Stimulated activated CD4-positive, alpha-beta T cell treated with anti-CD3 and anti-CD28 coated beads, Interleukin-4, amount 100 ng/mL, for 1 hour (primary cell): ENCODE measurements at regions not wholly inside any gene's neighbourhood (a gene's known extent, or its start where the extent isn't known, plus 50 kb on each side); places are given as distances from the start of the nearest gene placed in this dataset.

Source experiments
- DNase-seq: peaks from one replicate; pipeline ENCODE4 v3.0.0-alpha.2; 2020

DNA sequence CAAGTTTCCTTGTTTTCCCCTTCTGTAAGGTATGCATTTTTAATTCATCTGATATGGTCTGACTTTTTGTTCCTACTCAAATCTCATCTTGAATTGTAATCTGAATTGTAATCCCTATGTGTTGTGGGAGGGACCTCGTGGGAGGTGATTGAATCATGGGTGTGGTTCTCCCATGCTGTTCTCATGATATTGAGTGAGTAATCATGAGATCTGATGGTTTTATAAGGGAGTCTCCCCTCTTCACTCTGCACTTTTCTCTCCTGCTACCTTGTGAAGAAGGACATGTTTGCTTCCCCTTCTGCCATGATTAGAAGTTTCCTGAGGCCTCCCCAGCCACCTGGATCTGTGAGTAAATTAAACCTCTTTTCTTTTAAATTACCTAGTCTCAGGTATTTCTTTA, 476.1 kb downstream of the LPIN1 start:
- peak; percentile 8 for DNase-seq

DNA sequence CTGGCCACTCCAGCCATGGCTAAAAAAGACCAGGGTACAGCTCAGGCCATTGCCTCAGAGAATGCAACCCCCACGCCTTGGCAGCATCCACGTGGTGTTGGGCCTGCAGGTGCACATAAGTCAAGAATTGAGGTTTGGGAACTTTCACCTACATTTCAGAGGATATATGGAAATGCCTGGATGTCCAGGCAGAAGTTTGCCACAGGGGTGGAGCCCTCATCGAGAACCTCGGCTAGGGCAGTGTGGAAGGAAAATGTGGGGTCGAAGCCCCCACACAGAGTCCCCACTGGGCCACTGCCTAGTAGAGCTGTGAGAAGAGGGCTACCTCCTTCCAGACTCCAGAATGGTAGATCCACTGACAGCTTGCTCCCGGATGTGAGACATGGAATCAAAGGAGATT, 477.3 kb downstream of the LPIN1 start:
- DNase-seq = no peak

DNA sequence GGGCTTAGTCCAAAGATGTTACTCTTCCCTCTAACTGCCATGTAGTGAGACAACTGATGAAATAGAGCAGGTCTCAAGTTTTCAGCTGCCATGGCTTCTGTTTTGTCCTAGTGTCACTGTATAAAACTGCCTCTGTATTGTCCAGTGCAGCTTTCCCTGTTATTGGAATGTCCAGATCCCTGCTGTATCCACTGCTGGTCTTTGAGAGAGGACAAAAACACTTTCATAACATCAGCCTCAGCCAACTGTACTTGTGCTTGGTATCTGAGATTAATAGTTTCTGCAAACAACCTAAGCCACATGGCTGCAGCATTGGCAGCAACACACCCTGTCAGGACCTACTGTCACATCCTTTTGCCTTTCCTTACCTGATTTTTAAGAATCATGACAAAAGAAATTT, 480.2 kb downstream of the LPIN1 start:
- DNase-seq = no peak

DNA sequence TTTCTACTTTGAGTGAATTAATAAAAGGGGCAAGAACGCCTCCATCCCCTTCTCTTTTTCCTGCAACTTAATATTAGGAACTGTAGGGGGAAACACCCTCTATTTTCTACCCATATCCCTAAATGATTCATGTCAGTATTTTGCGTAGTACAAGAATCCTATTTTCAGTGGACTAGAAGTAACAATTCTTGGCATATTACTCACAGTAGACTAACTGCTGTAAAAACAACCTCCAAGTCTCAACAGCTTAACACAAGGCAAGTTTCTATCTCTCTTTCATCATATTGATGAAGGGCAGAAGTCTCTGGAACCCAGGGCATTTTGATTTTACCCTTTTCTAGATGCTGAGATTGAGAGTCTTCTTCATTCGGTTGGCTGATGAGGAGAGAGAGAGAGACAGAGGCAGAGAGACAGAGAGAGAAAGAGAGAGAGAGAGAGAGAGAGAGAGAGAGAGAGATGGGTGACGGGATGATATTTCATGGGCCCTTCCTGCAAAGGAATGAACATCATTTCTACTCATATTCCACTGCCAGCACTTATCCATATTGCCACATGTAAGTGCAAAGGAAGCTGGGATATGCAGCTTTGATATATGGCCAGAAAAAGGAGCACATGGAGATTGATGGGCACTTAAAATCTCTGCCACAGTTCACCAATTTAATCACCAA, 481.6 kb downstream of the LPIN1 start:
- no peak for DNase-seq

DNA sequence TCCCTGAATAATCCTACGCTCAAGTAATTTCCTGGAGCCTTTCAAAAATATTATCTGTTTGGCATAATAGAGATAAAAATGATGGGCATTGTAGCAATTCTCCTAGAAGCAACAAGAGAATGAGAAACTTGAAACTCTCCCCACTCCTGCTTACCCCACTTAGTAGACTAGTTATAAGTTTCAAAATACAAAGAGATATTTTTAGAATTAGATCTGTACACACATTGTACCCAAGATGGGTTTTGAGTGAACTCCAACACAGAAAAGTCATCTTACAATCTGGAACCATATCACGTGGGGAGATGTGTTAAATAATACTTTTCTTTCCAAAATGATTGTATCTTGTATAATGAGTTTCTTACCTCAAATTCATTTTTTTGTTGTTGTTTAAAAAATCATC, 484.9 kb downstream of the LPIN1 start:
- DNase-seq = no peak

DNA sequence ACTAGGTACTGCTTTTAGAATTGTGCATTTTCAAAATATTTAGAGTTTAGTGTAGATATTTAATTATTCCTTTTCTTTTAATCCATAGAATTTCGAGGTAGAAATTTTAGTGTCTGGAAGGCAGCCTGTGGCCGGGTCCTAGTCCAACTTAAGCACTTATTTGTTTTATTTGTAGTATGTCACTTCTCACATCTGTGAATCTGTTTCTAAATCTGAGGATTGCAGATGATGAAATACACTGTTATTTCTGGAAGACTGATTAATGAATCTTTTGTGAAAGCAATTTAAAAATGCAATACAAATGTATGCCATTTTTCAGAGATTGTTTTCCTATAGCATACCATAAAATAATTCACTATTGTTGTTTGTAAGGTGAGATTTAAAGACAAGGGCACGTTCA, 483.9 kb upstream of the TRIB2 start:
- no peak for DNase-seq

DNA sequence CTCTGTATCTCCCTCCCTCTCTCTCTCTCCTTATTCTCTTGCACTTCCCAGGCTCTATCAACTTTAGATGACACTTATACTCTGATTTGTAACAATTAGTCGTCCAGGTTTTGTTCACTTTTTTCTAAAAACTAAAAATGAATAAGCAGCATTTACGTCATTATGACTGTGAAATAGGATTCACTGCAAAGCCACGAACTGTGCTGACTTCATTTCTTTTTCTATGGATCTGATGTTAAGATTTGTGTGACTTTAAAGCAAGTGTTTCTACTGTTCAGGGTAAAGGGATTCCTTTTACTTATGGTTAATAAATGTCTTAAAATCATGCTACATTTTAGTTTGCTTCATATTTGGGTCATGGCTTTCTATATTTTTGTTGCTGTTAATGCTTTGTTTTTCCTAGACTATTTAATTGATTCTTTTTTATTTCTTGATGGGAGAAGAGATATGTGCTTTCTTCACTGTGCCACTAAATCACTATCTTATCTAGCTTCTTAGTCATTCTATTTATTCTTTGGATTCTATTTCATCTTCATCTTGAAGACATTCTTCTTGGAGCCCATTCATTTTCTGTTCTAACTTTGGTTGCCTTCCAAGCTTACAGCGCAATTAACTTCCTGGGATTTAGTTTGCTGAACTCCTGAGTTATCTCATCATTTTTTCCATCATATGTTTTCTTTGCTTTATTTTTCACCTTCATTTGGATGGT, 480.4 kb upstream of the TRIB2 start:
- no peak for DNase-seq

DNA sequence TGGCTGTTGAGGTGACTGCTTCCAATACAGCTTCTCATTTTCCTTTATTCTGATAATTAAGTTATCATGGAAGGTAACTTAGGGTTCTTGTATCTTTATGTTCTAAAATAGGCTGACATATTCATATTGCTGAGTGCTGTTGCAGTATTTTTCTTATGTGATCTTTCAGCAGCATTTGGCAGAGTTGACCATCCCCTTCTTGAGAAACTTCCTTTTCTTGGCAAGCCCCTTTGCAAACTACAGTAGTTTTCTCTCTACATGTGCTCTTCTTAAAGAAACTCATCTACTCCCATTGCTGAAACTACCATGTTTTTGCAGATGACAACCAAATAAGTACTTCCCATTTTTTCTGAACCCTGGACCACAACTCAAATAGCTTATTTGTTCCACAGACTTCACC, 476.5 kb upstream of the TRIB2 start:
- no peak for DNase-seq

DNA sequence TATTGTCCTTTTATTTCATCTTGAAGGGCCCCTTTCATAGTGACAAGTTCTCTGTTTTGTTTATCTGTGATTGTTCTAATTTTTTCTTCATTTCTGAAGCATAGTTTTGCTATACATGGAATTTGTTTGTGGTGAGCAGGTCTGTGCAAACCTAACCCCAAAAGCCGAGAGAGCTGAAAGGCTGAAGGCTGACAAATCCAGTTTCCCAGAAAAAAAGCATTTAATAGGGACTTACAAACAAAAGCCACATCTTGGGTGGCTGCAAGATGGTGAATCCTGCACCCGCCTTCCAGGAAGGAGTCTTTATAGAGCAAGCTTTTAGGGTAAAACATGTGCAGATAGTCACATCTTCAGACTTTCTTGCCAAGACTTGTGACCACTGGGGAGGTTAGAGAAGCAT, 473.4 kb upstream of the TRIB2 start:
- DNase-seq = no peak

DNA sequence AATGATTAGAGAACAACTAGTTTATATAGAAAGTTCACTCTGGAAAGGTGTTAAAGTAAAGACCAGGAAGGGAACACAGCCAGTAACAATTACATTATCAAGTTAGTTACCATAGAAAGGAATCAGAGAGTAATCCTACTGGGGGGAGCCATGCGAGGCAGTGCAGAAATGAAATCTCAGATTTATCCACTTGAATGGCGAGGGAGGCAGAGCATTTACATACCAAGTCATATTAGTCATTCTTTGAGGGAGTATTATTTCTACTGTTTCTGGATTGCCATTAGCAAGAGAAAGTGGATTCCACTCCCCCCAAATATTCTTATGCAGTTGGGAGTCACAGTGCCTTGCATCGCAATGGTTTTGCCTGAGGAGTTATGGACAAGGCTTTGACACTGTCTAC, 472.7 kb upstream of the TRIB2 start:
- no peak for DNase-seq

DNA sequence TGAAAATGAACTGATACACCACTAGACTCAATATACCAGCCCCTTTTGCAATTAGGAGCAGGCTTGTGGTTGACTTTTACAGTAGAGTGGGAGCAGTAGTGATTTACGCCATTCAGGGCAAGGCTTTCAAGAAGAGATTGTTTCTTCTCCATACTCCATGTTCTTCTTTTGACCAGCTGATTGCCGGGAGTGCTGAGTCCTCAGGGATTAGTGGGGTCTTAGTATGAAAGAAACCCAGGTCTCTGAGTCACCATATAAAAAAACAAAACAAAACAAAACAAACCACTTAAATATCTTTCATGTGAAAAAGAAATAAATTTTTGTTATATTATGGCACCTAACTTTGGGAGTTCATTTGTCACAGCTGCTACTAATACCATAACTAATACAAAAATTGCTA, 465.6 kb upstream of the TRIB2 start:
- DNase-seq = no peak

DNA sequence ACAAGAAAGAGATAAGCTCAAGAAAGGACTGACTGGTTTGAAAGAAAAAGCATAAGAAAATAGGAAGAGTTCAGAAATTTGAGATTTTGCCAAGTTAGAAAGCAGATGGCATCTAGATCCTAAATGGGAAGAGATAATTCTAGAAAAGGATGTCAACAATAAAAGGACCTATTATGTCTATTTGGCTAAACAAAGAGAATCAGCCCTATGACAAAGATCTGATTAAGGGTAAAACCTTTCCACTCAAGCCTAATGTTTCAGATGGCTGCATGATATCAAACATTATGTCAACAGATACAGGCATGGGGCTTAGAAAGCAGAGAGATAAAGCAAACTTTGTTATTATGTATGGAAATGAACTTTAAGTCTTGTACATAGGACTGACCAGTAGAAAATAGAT, 465.0 kb upstream of the TRIB2 start:
- no peak for DNase-seq

DNA sequence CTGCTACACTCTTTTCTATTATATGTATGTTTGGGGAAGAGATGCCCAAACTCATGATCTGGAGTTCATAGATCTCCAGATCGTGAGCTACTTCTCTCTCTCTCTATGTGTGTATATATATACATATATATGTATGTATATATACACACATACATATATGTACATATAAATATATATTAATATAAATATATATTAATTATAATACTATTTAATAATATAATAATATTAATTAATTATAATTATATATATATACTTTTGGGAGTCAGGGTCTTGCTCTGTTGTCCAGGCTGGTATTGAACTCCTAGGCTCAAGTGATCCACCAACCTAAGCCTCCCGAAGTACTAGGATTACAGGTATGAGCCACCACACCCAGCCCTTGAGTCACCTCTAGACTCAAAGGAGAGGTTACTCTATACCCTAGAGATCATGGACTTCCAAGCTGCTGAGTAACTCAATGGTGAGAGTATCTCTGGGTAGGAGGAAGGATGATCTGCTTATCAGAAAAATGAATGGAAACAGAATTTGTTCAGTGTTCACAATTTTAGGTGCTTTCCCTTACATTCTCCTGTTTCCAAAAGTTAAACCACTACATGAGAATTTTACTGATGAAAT, 463.5 kb upstream of the TRIB2 start:
- DNase-seq = no peak

DNA sequence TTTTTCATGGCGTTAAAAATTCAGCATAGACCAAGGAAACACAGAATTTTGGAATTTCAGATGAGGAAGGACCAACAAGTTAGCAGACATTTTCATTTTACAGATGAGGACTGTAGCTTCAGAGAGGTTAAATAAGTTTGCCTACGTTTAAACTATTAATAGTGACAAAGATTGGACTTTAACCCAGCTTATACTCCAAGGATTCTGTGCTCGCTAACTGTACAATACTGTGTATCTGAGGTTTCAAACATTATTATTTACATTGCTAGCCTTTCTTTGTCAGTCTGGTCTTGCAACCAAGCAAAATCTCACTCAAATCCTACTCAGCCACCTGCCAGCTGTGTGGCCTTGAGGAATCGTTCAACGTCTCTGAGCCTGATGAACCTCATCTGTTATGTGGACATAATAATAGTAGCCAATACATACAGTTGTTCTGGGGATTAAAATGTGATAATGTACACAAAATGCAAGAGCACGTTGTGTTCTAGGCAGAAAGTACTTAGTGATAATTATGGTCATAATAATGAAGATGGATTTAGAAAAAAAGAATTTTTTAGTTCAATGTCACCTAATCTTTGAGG, 462.4 kb upstream of the TRIB2 start:
- DNase-seq = no peak

DNA sequence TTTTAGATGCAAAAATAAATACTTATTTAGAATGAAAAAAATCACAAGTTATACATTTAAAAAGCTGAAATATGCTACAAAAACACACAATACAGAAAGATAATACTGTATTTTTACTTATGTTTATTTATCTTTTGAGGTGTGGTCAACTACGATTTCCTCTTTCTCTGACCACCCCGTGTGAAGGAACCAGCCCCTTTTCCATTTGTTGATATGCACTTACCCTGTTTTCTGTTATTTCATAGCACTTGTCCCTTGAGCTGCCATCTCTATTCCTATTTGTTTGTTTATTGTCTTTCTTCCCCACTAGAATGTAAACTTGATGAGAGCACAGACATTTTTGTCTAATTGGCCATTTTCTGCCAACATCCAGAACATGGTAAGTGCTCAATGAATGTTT, 460.5 kb upstream of the TRIB2 start:
- DNase-seq = no peak

DNA sequence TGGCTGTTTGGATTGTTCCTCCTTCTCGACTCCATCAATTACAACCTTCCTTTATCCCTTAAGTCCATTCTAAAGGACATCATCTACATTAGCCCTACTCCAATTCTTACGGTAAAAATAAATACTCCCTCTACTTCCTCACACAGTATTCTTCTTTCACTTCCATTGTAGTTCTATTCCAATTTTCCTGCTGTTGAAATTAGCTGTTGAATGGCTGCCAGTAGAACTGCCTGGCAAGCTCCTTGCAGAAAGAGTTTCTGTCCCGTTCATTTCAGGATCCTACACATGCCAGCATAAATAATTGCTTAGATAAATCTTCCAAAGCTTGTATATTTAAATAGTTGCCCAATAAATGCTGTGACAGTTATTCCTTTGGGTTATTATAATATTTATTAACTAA, 459.3 kb upstream of the TRIB2 start:
- no peak for DNase-seq

DNA sequence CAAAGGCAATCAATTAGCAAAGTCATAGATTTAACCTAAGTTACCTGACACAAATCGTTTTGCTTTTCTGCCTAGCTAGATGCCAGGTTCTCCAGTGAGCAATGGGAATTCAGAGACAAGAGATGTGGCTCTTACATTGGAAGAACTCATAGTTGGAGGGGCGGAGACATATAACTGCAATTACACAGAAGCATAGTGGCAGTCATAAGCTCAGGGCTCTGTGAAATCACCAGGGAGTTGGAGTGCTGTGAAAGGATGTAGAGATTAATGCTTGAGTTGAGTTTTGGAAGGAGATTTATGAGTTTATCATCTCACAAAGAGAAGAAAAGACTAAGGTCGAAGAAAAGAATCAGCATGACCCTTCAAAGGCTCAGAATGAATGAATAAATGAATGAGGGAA, 457.2 kb upstream of the TRIB2 start:
- no peak for DNase-seq

DNA sequence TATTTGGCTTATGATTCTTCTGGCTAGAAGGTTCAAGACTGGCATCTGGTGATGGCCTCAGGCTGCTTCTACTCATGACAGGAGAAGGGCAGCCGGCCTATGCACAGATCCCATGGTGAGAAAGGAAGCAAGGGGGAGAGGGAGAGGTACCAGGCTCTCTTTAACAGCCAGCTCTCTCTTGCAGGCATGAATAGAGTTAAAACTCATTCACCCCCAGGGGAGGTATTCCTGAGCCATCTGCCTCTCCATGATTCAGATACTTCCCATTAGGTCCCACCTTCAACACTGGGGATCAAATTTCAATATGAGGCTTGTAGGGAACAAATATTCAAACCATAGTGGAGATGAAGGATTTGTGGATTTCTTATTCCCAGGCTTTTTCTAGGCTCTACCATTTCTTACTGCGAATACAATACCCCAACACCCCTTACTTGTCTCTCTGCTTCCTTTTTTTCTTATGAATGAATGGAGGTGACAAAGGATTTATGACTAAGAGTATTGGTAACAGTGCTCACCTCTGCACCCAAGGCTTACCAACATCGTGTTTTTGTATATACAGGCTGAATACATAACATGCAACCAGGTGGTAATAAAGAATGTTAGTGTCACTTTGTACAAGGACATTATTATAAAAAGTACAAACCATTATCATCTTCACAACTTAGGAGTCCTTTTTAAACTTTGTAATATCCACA, 454.6 kb upstream of the TRIB2 start:
- DNase-seq = no peak

DNA sequence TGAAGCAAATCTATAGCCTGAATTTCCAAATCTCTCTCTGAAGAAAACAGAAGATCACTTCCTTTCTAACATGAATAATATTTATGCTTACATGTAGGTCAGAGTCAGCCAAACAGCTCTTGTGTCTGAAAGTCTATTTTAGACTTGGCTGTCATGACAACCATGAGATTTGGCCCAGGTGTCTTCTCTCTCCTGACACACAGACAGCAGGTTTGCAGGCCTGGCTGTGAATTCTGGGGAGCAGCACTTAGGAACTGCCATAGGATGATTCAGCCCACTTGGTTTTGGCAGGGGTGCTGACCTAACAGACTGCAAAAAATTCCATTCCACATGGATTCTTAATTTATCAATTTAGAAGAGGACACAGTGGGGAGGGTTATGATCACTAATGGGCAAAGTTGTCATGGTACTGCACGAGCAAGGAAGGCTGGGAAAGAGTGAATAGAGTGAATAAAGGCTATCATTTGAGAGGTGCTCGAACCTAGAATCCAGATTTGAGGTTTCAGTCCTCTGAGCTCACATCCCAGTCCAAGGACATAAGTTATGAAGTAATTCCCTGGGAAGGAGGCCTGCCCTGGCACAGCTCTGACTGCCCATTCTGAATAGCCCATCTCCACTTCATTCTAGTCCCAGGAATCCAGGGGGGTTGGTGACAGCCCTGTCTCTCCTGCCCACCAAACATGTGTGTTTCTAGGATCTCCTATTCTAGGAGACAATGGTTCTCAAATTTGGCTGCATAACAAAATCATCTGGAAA, 453.9 kb upstream of the TRIB2 start:
- DNase-seq = no peak

DNA sequence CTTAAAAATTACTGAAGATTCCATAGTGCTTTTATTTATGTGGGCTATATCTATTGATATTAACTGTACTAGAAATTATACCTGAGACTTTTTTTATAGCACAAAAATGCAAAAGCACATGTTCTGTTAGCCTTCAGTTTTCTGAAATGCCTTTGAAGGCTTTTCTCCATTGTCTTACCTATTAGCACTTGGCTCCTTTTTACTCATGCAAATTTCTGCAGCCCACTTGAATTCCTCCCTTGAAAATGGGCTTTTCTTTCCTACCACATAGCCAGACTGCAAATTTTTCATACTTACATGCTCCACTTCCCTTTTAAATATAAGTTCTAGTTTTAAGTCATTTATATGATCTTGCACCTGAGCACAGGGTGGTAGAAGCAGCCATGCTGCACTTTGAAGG, 453.0 kb upstream of the TRIB2 start:
- no peak for DNase-seq

DNA sequence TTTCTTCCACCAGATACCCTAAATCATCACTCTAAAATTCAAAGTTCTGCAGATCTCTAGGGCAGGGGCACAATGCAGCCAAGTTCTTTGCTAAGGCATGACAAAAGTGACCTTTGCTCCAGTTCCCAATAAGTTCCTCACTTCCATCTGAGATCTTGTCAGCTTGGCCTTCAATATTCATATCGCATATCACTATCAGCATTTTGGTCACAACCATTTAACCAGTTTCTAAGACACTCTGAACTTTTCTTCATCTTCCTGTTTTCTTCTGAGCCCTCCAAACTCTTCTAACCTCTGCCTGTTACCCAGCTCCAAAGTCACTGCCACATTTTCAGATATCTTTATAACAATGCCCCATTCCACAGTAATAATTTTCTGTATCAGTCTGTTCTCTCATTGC, 452.6 kb upstream of the TRIB2 start:
- DNase-seq = no peak

DNA sequence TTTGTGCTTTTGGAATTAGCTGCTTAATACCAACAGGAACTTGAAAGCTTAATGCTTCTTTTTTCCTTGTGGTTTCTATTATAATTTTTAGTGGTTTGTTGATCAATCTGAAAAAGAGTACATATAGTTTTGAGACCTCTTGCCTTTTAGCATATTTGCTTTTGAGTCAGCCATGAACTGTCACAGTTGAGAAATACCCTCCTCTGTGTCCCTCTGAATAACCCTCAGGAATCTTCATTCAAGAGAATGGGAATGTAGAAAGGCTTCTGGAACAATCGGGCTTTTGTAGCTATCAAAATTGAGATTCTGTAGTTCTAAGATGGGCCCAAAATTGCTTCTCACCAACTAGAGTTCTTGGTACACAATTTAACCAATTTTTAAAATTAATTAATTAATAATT, 451.1 kb upstream of the TRIB2 start:
- no peak for DNase-seq

DNA sequence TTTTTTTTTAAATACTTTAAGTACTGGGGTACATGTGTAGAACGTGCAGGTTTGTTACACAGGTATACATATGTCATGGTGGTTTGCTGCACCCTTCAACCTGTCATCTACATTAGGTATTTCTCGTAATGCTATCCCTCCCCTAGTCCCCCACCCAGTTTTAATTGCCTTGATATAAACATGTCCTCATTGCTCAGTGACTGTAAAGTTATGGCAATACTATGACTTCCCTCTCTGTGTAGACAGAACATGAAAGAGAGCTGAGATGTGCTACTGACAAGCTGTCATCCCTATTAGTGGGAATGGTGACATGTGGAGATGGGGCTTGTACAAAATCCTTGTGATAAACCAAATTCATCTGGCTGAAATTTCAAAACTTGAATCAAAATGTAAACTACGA, 449.7 kb upstream of the TRIB2 start:
- no peak for DNase-seq
